Right ventricle myocardium superior (tissue), 1 donor: ENCODE measurements at regions not wholly inside any gene's neighbourhood (a gene's known extent, or its start where the extent isn't known, plus 50 kb on each side); places are given as distances from the start of the nearest gene placed in this dataset.
"Not testable (repeated sequence)": the region's sequence is repeated elsewhere in the genome, so short reads cannot be mapped to it uniquely, and the experiment has no call there.

Experiments used
- ATAC-seq: fragments of 200-7000 bp; cut with Tn5 transposase; one replicate; pipeline ENCODE4 v1.9.1; 2020; ENCODE audit warnings: mild to moderate bottlenecking; ENCODE audit not compliant: poor library complexity
- DNase-seq: peaks from one replicate; pipeline ENCODE4 v3.0.0-alpha.2; 2020
- intact Hi-C: fragments of 100-400 bp; cut with DNase I; formaldehyde crosslinking; loops from one replicate; pipeline ENCODE4 v1.11.2; 2022
- donor health status: DM: no; HTN: yes; CAD: no; lungs with severe emphysema.

GRCh38 chr6:155867682-155868081 lies 412.0 kb upstream of the NOX3 start:
- intact Hi-C loops, result no loop called here
- DNase-seq (no peak), ATAC-seq (no peak)

DNA sequence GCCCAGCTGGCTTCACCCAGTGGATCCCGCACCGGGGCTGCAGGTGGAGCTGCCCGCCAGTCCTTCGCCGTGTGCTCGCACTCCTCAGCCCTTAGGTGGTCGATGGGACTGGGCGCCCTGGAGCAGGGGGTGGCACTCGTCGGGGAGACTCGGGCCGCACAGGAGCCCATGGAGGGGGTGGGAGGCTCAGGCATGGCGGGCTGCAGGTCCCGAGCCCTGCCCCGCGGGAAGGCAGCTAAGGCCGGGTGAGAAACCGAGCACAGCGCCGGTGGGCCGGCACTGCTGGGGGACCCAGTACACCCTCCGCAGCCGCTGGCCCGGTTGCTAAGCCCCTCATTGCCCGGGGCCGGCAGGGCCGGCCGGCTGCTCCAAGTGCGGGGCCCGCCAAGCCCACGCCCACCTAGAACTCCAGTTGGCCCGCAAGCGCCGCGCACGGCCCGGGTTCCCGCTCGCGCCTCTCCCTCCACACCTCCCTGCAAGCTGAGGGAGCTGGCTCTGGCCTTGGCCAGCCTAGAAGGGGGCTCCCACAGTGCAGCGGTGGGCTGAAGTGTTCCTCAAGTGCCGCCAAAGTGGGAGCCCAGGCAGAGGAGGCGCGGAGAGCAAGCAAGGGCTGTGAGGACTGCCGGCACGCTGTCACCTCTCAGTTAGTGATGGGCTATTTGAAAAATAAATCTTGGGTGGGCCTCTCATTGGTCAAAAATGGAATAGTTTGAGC lies 411.2 kb upstream of the NOX3 start:
- ATAC-seq, DNase-seq, intact Hi-C loops: not testable (repeated sequence)

GRCh38 chr6:155861821-155862220 lies 406.2 kb upstream of the NOX3 start:
- ATAC-seq, result no peak

GRCh38 chr6:155858906-155859305 lies 403.3 kb upstream of the NOX3 start:
- ATAC-seq, DNase-seq, intact Hi-C loops: not testable (repeated sequence)

More at GRCh38 chr6:155861821-155862220, 406.2 kb upstream of the NOX3 start:
- no peak for DNase-seq
- intact Hi-C loops, result no loop called here

DNA sequence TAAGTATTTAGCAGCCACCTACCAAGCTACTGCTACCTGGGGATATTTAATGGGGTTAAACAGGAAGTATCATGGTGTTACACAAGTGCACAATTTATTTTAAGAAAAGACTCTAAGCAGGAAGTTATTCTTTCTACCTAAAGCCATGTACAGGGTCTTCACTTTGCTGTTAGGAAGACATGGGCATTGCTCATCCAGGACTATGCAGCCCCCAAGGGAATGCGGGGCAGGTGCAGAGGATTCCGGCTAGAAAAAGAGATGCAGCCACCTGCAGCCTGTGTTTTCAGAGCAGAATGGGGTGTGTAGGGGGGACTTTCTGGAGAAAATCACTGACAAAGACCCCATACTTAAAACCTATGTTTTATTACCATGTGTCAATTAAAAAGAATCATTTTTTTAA lies 399.1 kb upstream of the NOX3 start:
- no peak for DNase-seq
- intact Hi-C loops, result no loop called here
- no peak for ATAC-seq

- DNase-seq (no peak), ATAC-seq (no peak)
- intact Hi-C loops, result no loop called here
These were observed 397.4 kb upstream of the NOX3 start for GRCh38 chr6:155853011-155853410.

- DNase-seq (no peak), ATAC-seq (no peak)
- intact Hi-C loops, result no loop called here
These were observed 394.8 kb upstream of the NOX3 start for GRCh38 chr6:155850408-155850841.

- intact Hi-C loops, result no loop called here
- DNase-seq, result no peak
- no peak for ATAC-seq
These were observed 392.1 kb upstream of the NOX3 start for GRCh38 chr6:155847711-155848110.

- intact Hi-C loops, result no loop called here
- no peak for DNase-seq
- ATAC-seq, result no peak
These were observed 381.8 kb upstream of the NOX3 start for GRCh38 chr6:155837474-155837873.

GRCh38 chr6:155832596-155832995 lies 377.0 kb upstream of the NOX3 start:
- intact Hi-C loops, result no loop called here
- no peak for ATAC-seq

DNA sequence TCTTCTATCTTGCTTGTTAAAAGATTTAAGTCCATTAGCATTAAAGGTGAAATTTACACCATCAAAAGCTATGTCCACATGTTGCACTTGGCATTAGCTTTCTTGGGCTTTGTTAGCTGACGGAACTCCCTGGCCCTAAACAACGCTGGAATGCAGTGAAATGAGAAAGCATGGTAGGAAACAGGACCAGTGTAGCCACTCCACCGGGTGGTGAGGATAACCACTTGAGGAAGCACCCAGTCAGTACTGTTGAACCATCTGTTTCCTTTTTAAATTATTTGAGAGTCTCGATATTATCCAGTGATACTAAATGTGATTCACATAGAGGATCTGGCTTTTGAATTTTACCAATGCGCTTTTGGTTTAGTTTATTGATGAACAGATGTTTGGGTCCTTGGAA lies 374.9 kb upstream of the NOX3 start:
- intact Hi-C loops, result no loop called here
- ATAC-seq (no peak), DNase-seq (no peak)

More at GRCh38 chr6:155832596-155832995, 377.0 kb upstream of the NOX3 start:
- DNase-seq, result no peak

GRCh38 chr6:155829646-155830045 lies 374.0 kb upstream of the NOX3 start:
- no peak for ATAC-seq
- intact Hi-C loops, result no loop called here
- DNase-seq, result no peak

DNA sequence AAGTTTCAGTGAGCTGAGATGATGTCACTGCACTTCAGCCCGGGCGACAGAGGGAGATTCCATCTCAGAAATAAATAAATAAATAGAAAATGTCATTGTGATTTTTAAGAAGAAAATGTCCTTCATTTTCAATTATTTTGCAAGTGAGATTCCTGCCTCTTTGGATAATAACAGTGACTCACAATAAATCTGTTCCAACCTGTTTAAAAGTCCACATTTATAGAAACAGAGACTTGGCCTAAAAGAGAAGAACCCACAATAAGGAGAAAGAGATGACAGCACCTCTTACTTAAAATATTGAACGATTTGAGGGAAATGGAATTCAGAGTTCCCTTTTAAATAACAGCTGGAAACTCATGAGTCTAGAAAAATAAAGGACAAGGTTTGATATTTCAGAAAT lies 373.4 kb upstream of the NOX3 start:
- intact Hi-C loops, result no loop called here
- no peak for DNase-seq
- ATAC-seq, result no peak

DNA sequence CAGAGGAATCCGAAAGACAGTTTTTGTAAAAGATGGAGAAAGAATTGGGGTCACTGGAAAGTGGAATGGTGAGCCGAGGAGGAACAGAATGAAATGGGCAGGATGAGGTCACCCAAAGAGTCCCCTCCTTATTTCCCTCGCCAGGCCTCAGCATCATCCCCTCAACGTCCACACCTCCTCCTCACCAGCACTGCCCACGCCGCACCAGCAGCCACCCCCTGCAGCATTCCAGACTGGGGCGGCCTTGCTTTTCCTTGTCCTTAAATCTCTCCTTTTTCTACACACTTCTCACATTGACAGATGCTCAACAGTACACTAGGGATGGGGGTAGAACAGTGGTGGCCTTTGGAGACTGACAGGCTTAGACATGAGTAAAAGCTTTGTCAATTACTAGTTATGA lies 363.1 kb upstream of the NOX3 start:
- intact Hi-C loops, result no loop called here
- ATAC-seq (no peak), DNase-seq (no peak)

DNA sequence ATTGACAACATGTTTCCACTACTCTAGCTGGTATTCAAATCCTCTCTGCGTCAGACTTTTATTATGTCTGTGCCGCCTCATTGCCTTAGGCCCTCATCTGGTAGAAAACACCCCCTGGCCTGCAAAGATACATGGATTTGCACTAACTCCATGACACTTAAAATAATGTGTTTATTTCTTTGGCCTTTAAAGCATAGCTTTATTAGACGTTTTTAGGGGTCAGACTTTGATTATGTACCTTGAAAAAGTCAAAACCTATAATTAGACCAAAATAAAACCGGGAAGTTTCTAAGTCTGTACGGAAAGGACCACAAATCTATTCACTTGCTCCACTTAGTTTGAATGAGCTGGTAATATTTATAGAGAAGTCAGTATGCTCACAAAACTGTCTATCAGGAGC lies 357.9 kb upstream of the NOX3 start:
- no peak for ATAC-seq
- intact Hi-C loops, result no loop called here
- DNase-seq, result no peak

GRCh38 chr6:155807243-155807642 lies 351.6 kb upstream of the NOX3 start:
- DNase-seq, result no peak
- intact Hi-C loops, result no loop called here
- no peak for ATAC-seq

GRCh38 chr6:155801046-155801445 lies 345.4 kb upstream of the NOX3 start:
- no peak for ATAC-seq
- intact Hi-C loops, result no loop called here
- DNase-seq, result no peak

- DNase-seq, ATAC-seq, intact Hi-C loops: not testable (repeated sequence)
These were observed 343.2 kb upstream of the NOX3 start for GRCh38 chr6:155798876-155799275.

GRCh38 chr6:155795173-155795796 lies 339.6 kb upstream of the NOX3 start:
- intact Hi-C loops, result no loop called here
- DNase-seq (no peak), ATAC-seq (no peak)

- DNase-seq (no peak), ATAC-seq (no peak)
- intact Hi-C loops, result no loop called here
These were observed 336.3 kb upstream of the NOX3 start for GRCh38 chr6:155791891-155792290.
